ENCODE measurements at regions not wholly inside any gene's neighbourhood (a gene's known extent, or its start where the extent isn't known, plus 50 kb on each side); places are given as distances from the start of the nearest gene placed in this dataset.

DNA sequence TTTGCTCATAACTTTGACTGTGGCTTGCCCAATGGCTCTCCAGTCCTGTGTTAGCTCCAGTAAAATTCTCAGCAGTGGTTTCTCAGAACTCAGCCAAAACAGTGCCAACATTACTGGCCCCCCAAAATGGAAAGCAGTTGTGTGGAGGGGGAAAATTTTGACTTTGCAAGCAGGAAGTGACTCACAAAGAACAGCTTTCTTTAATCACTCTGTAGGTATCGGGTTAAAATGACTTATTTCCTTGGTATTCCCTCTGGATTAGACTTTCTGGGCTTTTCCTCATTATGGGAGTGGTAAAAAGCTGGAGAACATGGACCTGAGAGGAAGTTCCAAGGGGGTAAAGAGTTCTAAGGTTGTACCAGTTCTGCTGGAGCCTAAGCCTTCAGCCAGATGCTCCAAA, 175.7 kb upstream of the RND3 start:
- DNase-seq (ENCODE audit: low spot score): no peak

- no peak for DNase-seq (ENCODE audit: low spot score)
Measured at GRCh38 chr2:150656002-150656401, 168.5 kb upstream of the RND3 start.

GRCh38 chr2:150653351-150653750, 165.9 kb upstream of the RND3 start:
- no peak for DNase-seq (ENCODE audit: low spot score)

GRCh38 chr2:150647943-150648342, 160.5 kb upstream of the RND3 start:
- DNase-seq (ENCODE audit: low spot score): no peak

GRCh38 chr2:150646746-150647145, 159.3 kb upstream of the RND3 start:
- DNase-seq (ENCODE audit: low spot score): no peak

DNA sequence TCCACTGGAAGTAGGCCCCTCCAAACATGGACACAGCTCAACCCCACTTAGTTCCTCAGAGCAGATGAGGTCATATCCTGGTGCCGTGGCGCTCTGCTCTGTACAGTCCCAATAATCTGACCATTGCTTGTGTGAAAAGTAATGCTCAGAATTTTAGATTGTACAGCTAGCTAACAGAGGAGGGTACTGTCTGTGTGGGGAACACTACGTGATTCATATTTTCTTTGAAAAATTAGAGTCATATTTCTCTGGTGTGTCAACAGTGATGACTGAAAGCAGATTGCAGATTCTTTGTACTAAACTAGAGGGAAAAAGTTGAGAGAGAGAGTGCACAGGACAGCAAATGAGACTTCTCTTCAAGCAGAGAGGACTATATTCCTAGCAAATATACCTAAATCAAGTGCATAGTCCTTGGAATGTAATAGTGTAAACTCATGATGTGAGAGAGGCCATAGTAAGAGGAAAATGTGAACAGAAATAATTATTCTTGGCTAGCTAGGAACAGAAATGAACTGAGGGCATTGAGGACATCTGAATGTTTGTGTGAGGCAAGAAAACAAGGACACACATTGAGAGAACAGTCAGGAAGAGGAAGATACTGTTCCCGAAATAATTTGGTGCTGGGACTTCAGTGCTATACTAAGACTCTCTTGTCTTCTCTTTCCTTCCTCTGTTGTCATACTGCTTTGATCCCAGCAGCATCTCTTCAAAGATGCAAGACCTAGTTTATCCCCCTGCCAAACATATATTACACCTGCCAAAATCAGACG, 157.0 kb upstream of the RND3 start:
- DNase-seq (ENCODE audit: low spot score): no peak

DNA sequence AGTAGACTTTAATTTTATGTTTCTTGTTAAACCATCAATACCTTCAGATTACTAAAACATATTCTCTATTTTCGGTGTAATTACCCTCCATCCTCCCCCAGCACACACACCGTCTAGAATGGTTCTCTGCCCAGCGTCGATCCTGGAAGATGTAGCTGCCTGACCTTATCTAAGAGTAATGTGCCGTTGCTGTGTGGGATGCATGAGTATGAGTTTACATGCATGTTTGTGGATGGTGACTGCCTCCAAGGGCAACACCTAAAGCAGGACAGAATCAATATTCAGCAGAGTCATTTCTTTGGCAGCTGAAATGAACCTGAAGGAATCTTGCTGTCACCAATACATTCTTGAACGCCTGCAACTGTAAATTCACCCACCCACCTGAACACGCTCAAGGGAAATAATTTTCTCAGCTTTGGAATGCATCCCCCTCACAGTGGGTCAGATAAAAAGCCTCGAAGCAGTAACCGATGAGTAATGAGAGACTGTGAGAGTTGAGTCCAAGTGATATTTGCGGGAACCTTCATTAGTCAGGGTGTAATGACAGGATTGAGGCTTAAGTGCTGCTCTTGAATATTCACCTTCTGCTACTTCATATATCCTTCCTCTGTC, 155.8 kb upstream of the RND3 start:
- no peak for DNase-seq (ENCODE audit: low spot score)

DNA sequence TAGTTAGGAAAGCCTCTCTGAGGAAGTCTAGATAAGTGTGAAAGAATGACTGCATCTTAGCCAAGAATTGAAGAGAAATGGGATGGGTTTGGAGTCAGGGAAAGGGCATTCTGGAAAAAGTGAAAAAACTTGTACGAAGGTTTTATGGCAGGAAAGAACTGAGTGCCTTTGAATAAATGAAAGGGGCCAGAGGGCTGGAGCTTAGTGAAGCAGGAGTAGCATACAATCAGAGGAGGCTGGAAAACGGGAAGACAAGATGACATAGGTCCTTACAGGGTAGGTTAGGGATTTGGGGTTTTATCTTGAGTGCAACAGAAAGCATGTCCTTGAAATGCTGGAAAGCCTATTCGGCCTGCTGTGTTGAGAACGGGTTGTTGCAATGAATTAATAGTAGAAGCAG, 152.6 kb upstream of the RND3 start:
- DNase-seq (ENCODE audit: low spot score): no peak

DNA sequence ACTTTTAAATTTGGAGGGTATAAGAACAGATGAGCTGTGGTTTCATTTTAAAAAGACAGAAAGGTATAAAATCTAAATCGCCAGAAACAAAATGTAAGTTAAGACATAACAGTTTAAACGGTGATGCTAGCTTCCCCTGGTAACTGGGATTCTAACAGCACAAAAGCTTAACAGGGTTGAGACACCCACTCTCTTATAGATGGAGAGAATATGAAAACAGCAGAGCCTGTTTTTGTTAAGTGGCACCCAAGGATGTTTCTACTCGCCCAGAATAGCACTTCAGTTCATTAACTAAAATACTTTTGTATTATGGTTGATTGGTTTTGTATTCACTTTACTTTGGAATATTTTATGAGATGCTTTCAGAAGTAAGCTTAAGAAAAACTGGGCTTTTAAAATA, 151.9 kb upstream of the RND3 start:
- no peak for DNase-seq (ENCODE audit: low spot score)

DNA sequence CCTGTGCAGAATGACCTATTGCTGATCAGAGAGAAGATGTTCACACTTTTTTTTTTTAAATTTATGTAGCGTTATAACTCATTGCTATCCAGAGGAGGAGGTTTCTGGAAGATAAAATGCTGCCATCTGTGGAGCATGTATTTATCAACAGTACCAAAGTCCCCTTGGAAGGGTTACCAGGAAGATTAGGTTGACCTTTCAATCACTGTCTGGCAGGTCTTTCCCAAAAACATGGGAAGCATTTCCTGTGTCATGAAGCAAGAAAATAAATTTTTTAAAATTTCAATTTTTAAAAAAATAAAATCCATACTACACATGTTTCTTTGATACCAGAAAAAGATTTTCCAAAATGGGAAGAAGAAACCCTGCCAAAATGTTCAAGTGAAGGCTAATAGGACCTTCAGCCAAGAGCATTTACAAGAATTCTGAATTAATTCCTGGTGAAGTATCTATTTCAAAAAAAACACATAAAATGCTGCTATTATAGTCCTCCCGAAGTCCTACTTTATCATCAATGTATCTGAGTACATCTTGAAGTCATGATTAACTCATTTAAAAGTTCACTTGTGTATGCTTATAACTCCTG, 143.9 kb upstream of the RND3 start:
- DNase-seq (ENCODE audit: low spot score): no peak

GRCh38 chr2:150630587-150631235, 143.2 kb upstream of the RND3 start:
- DNase-seq (ENCODE audit: low spot score): no peak

DNA sequence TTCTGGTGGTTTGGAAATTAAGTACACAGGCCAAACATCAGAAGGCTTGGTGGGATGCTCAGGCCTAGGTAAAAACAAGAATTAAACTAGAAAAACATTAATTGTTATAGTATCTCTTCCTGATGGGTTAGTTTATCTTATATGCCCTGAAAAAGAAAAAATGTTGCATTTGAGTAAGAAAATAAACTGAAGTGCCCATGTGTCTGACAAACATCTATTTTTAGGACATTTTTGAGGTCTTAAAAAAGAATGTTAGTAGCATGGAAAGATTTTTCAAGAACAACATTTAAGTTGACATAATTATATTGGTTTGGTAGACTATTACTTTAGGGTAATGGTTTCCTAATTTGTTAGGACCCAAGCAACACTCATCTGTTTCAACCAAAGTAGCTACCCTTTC, 140.1 kb upstream of the RND3 start:
- DNase-seq (ENCODE audit: low spot score): no peak

DNA sequence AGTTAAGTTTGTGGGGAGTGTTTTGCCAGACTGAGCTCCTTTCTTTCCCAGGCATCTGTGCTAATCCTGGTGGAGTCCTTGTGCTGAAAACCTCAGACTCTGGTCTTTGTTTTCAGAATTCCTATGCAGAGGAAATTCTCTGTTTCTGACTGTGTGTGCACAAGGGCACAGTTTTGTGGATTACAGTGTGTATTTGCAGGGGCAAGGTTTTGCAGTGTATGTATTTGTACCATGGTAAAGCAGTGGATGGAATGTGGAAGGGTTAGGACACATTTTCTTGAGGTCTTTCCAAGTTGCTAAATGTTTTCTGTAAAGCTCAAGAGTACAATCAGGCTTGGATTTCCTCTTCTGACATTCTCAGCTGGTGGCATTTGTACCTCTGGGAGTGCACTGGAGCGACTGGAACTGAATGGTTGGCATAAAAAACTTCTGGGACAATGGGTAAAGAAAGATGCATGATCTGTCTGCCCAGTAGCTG, 139.5 kb upstream of the RND3 start:
- no peak for DNase-seq (ENCODE audit: low spot score)

DNA sequence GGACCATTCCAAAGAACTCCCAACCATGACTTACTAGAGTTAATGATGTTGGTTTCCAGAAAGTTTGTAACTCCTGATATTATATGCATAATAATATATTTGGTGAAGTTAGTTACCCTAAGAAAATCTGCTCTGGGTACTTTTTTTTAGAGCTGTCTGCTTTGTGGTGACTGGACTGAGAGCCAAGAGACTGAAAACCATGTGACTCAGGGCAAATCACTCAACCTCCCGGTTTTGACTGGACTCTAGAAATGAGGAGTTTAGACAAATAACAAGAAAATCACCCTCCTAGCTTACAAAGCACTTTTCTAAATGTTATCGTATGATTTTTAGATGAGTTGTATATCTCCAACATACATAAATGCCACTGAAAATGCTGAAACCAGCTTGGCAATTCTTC, 138.3 kb upstream of the RND3 start:
- no peak for DNase-seq (ENCODE audit: low spot score)

DNA sequence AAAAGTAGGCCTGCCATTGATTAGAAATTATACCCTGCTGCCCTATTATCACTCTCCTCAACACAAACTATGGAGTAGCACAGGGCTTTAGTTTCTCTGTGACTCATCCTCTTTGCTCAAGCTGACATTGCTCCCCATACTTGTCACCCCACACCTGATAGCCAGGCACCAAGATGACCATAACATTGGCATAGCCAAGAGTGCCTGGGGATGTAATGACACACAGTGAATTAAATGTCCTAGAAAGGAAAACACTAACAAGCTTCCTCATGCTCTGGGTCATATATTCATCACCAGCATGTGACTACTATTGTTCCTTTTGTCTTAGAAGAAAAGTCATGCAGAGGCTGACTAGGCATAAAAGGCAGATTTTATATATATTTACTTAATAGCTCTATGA, 137.8 kb upstream of the RND3 start:
- no peak for DNase-seq (ENCODE audit: low spot score)

DNA sequence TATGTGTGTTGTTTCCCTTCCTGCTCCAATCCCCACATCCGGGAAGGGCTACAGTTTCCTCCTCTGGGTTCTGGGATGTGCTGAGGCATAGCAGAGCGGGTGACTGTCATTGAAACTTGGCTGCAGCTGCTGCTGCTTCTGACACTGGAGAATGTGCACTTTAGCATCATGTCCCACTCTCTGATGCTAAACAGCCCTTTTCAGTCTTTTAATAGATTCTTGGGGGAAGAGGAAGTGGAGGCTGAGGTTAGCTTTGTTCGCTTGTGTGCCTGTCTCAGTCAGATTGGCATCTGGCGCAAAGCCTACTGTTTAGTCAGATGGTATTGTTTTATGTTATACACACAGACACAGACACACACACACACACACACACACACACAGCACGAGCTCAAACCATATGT, 136.5 kb upstream of the RND3 start:
- no peak for DNase-seq (ENCODE audit: low spot score)

- DNase-seq (ENCODE audit: low spot score): no peak
Measured at GRCh38 chr2:150621526-150622213, 134.2 kb upstream of the RND3 start.

DNA sequence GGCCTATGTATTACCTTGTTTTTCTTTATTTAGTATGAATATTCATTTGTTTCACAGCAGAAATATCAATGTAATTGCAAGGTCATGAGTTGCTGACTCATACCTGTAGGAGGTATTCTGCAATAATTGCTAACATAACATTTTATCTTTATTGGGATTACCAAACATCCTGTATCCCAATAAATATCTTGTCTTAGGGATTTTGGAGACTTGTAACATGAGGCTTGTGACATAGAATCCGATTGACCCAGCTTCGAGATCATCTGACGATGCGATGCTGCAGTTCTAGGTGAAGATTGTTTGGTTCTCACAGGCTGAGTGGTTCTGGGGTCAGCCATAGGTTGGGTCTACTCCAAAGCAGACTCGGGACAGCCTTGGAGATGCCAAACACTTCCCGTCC, 133.4 kb upstream of the RND3 start:
- DNase-seq (ENCODE audit: low spot score): no peak

GRCh38 chr2:150620416-150620815, 132.9 kb upstream of the RND3 start:
- DNase-seq (ENCODE audit: low spot score): no peak

GRCh38 chr2:150619607-150620330, 132.3 kb upstream of the RND3 start:
- DNase-seq (ENCODE audit: low spot score): no peak

- DNase-seq (ENCODE audit: low spot score): no peak
Measured at GRCh38 chr2:150618245-150618895, 130.9 kb upstream of the RND3 start.

Measured in SW480 (cell line).